GM18517 (cell line): ENCODE measurements at regions not wholly inside any gene's neighbourhood (a gene's known extent, or its start where the extent isn't known, plus 50 kb on each side); places are given as distances from the start of the nearest gene placed in this dataset.

Experiments
- ATAC-seq: cut with Tn5 transposase; IDR thresholded peaks from one replicate; pipeline ENCODE4 v1.9.1; 2021; ENCODE audit warnings: mild to moderate bottlenecking, moderate library complexity; ENCODE audit not compliant: unreplicated experiment

GRCh38 chr16:76899767-76900166 is 291.2 kb upstream of the MON1B start:
- ATAC-seq, result no peak

DNA sequence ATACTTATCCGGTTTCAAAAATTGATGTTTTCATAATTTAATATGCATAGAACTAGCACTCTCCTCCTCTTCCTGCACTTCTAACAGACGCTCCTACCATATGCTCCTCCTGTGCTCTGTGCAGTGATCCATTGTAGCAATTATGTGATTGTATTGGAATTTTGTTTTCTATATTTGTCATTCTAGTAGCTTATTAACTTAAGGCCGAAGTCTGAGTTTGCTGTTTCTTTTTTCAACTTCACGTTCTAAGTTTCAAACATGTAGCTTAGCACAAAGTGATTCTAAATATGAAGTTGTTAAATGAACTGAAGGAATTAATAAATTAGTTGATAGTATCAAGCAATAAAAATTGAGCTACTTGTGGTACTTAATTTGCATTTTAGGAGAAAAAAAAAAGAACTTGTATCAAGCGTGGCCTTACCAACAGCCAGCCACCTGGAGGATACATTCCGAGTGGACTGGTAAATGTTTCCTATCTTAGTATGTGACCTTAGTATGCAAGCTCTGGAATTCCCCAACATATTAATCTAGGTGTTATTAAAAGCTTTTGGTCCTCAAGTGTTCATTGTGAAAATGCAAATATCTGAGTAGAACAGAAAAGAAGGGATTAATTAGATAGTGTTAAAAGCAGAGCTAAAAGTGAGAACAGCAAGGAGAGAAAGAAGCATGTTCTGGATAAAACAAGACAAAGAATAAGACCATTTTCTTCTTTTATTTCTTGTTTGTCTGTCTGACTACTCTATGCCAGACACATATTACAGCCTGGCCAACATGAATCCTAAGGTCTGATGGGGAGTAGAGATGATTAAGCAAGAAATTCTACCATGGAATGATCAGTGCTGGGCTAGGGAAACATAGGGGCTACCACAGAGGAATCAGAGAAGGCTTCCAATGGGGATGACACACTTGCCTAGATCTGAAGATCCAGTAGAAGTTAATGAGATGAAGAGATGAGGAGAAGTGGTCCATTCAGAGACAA is 290.4 kb upstream of the MON1B start:
- ATAC-seq, result no peak

GRCh38 chr16:76906552-76906951 is 284.4 kb upstream of the MON1B start:
- no peak for ATAC-seq

DNA sequence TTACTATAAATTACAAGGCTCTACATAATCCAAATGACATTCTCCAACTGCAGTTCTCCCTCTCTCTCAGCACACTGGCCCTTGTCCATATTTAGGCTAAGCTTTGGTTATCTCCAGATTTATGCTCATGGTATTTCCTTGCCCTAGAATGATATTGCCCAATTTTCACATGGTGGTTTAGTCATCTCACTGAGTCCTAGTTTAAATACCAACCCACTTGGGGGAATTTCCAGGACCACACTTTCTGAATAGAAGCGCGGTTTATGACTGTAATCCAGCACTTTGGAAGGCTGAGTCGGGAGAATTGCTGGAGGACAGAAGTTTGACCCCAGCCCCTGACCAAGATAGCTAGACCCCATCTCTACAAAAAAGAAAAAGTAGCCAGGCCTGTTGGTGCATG is 280.1 kb upstream of the MON1B start:
- no peak for ATAC-seq

GRCh38 chr16:76913046-76913445 is 277.9 kb upstream of the MON1B start:
- ATAC-seq, result no peak

GRCh38 chr16:76926042-76926441 is 264.9 kb upstream of the MON1B start:
- ATAC-seq, result no peak

DNA sequence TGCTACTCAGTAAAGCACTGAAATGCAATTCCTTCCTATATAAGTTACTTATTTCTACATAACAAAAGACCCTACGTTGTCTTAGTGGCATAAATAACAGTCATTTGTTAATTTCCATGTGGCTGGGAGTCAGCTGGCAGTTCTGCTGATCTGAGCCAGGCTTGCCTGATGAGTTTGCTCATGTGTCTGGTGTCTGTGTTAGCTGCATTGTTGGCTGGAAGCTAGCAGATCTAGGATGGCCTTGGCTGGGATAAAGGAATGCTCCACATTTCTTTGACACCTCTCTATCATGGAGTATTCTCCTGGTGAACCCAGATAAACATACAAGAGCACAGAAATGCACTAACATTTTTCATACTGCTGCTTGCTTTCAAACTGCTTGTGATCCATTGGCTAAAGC is 264.4 kb upstream of the MON1B start:
- no peak for ATAC-seq

DNA sequence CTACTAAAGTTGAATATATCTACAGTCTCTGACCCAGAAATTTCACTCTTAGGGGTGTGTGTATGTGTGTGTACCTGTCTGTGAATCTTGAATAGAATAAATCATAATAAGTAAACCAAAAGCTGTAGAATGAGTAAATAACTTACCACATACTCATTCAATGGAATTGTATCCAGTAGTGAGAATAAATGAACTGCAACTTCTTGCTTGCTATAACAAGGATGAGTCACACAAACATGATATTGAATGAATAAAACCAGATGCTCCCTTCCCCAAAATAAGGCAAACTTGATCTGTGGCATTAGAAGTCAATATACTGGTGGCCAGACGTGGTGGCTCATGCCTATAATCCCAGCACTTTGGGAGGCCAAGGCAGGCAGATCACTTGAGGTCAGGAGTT is 259.8 kb upstream of the MON1B start:
- no peak for ATAC-seq

GRCh38 chr16:76932541-76933211 is 258.3 kb upstream of the MON1B start:
- ATAC-seq, result no peak

- ATAC-seq, result no peak
Observed at GRCh38 chr16:76940251-76940650, 250.7 kb upstream of the MON1B start.

GRCh38 chr16:76941113-76941512 is 249.9 kb upstream of the MON1B start:
- ATAC-seq, result no peak

DNA sequence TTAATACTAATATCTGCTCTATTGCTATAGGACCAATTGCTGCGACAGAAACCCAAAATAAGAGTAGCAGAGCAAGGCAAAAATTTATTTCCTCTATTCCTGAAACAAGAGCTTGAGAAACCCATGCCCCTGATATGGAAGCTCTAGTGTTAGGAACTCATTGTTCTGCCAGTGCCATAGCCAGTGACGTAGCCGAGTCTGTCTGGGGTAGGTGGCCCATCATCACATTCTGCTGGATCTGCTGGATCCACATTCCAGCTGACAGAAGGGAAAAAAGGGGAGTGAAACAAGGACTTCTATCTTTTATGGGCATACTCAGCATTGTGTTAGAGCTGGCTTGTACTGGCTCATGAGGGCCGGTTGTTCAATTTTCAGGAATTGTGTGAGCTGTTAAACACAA is 248.9 kb upstream of the MON1B start:
- no peak for ATAC-seq

GRCh38 chr16:76943921-76944320 is 247.1 kb upstream of the MON1B start:
- no peak for ATAC-seq

GRCh38 chr16:76946879-76947278 is 244.1 kb upstream of the MON1B start:
- ATAC-seq, result no peak

- ATAC-seq, result no peak
Observed at GRCh38 chr16:76947749-76948148, 243.2 kb upstream of the MON1B start.

GRCh38 chr16:76955629-76956028 is 235.4 kb upstream of the MON1B start:
- ATAC-seq, result no peak

DNA sequence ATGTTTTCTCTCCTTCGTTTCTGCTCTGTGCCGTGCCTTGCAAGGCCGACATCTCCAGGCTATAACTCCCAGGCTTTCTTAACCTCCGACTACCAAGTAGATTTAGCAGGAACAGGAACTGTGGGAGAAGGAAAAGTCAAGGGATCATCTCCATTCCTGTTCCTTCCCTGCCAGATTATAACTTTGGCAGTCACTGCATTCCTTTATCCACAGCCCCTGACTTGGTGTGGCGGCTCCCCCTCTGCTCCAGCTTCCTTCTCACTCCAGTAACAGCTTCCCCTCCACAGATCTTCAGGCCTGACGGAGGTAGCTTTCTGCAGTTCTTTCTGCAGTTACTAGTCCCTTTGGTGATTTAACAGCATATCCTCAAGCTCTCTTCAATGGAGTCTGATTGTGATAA is 234.6 kb upstream of the MON1B start:
- ATAC-seq, result no peak

DNA sequence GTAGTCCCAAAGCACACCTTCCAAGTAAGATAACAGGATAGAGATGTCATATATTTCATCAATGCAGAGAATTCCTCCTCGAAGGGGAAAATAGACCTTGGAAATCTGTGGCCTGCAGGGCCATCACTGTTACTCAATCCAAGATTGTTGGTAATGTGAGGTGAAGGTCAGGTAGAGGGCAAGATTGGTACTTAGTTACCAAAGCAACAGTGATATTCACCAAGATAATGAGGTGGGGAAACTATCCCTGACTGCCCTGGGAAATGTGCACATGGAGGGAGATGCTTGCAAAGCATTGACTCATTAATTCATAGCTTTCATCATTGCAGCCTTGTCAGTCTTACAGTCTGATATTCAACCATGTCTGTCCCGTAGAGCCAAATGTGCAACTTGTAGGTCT is 234.1 kb upstream of the MON1B start:
- no peak for ATAC-seq

DNA sequence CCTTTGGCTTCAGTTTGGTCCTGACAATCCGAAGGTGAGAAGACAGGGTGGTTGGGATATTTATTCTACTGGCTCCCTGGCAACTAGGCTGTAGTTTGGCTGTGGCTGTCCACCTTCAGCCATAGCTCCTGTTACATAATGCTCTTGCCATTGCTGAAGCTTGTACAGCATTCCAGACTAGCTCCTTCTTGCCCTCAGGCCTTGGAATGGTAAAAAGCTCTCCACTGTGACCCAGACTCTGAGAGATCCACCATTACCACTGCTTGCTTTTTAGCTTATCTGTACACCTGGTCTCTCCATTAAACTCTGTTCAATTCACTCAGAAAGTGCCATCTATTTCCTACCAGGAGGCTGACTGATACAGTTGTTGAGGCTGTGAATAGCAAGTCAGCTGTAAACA is 231.8 kb upstream of the MON1B start:
- no peak for ATAC-seq

DNA sequence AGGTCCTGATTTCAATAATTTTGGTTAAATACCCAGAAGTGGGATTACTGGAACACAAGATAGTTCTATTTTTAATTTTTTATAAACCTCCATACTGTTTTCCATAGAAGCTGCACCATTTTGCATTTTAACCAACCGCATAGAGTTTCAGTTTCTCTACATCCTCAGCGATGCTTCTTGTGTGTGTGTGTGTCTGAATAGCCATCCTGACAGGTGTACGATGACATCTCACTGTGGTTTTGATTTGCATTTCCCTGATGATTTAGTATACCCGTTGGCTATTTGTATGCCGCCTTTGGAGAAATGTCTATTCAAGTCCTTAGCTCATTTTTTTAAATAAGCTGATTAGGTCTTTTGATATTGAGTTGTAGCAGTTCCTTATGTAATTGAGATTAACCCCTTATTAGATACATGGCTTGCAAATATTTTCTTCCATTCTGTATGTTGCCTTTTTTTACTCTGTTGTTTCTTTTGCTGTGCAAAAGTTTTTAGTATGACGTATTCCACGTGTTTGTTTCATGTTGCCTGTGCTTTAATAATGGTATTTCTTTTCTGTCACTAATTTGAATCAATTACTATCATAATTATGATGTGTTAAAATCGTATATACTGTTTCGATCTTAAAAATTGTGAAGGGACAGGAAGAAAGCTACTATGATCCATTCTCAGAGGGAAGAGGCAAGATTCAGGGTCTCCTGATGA is 227.2 kb upstream of the MON1B start:
- peak; percentile 83 for ATAC-seq

- no peak for ATAC-seq
Observed at GRCh38 chr16:76964464-76965154, 226.4 kb upstream of the MON1B start.
